ENCODE measurements at regions not wholly inside any gene's neighbourhood (a gene's known extent, or its start where the extent isn't known, plus 50 kb on each side); places are given as distances from the start of the nearest gene placed in this dataset.
"Not testable (repeated sequence)": the region's sequence is repeated elsewhere in the genome, so short reads cannot be mapped to it uniquely, and the experiment has no call there.

GRCh38 chr5:34410411-34411139 lies 245.6 kb upstream of the RAI14 start:
- ATAC-seq (no peak), DNase-seq (ENCODE audit: missing footprints) (no peak)
- intact Hi-C loops (cut with DNase I): no loop called here

GRCh38 chr5:34411470-34412346 lies 244.4 kb upstream of the RAI14 start:
- intact Hi-C loops (cut with DNase I): no loop called here
- no peak for ATAC-seq

GRCh38 chr5:34412736-34413135 lies 243.4 kb upstream of the RAI14 start:
- intact Hi-C loops (cut with DNase I): no loop called here
- DNase-seq (ENCODE audit: missing footprints) (no peak), ATAC-seq (no peak)

More at GRCh38 chr5:34411470-34412346, 244.4 kb upstream of the RAI14 start:
- no peak for DNase-seq (ENCODE audit: missing footprints)

GRCh38 chr5:34415559-34416198 lies 240.4 kb upstream of the RAI14 start:
- no peak for ATAC-seq
- intact Hi-C loops (cut with DNase I): no loop called here
- DNase-seq (ENCODE audit: missing footprints): no peak

GRCh38 chr5:34416501-34417008 lies 239.6 kb upstream of the RAI14 start:
- DNase-seq (ENCODE audit: missing footprints) (no peak), ATAC-seq (no peak)
- intact Hi-C loops (cut with DNase I): no loop called here

GRCh38 chr5:34420191-34420590 lies 235.9 kb upstream of the RAI14 start:
- ATAC-seq; intact Hi-C loops (cut with DNase I); DNase-seq (ENCODE audit: missing footprints): not testable (repeated sequence)

- intact Hi-C loops (cut with DNase I): no loop called here
- ATAC-seq (no peak), DNase-seq (ENCODE audit: missing footprints) (no peak)
Observed at GRCh38 chr5:34436761-34437501, 219.2 kb upstream of the RAI14 start.

GRCh38 chr5:34439601-34440000 lies 216.5 kb upstream of the RAI14 start:
- DNase-seq (ENCODE audit: missing footprints) (no peak), ATAC-seq (no peak)
- intact Hi-C loops (cut with DNase I): no loop called here

GRCh38 chr5:34441767-34442166 lies 214.4 kb upstream of the RAI14 start:
- ATAC-seq; intact Hi-C loops (cut with DNase I); DNase-seq (ENCODE audit: missing footprints): not testable (repeated sequence)

GRCh38 chr5:34447424-34447823 lies 208.7 kb upstream of the RAI14 start:
- ATAC-seq (no peak), DNase-seq (ENCODE audit: missing footprints) (no peak)
- intact Hi-C loops (cut with DNase I): no loop called here

GRCh38 chr5:34449639-34450038 lies 206.5 kb upstream of the RAI14 start:
- ATAC-seq: no peak
- intact Hi-C loops (cut with DNase I): no loop called here
- no peak for DNase-seq (ENCODE audit: missing footprints)

GRCh38 chr5:34450338-34450737 lies 205.8 kb upstream of the RAI14 start:
- DNase-seq (ENCODE audit: missing footprints) (no peak), ATAC-seq (no peak)
- intact Hi-C loops (cut with DNase I): no loop called here

- no peak for DNase-seq (ENCODE audit: missing footprints)
- ATAC-seq: no peak
- intact Hi-C loops (cut with DNase I): no loop called here
Observed at GRCh38 chr5:34452170-34452828, 203.8 kb upstream of the RAI14 start.

GRCh38 chr5:34455098-34455497 lies 201.0 kb upstream of the RAI14 start:
- intact Hi-C loops (cut with DNase I): no loop called here
- DNase-seq (ENCODE audit: missing footprints) (no peak), ATAC-seq (no peak)

GRCh38 chr5:34459908-34460307 lies 196.2 kb upstream of the RAI14 start:
- DNase-seq (ENCODE audit: missing footprints) (no peak), ATAC-seq (no peak)
- intact Hi-C loops (cut with DNase I): no loop called here

GRCh38 chr5:34460496-34460895 lies 195.6 kb upstream of the RAI14 start:
- intact Hi-C loops (cut with DNase I): no loop called here
- ATAC-seq: no peak
- DNase-seq (ENCODE audit: missing footprints): no peak

GRCh38 chr5:34464829-34465228 lies 191.3 kb upstream of the RAI14 start:
- intact Hi-C loops (cut with DNase I): loop anchor here (5.0 kb wide), 1 partner anchor 468 kb away; no protein-coding TSS in a partner anchor
- ATAC-seq (no peak), DNase-seq (ENCODE audit: missing footprints) (no peak)

- not testable (repeated sequence) for DNase-seq (ENCODE audit: missing footprints); ATAC-seq
- intact Hi-C loops (cut with DNase I): loop anchor here (5.0 kb wide), 1 partner anchor 468 kb away; no protein-coding TSS in a partner anchor
Observed at GRCh38 chr5:34465301-34465700, 190.8 kb upstream of the RAI14 start.
